ENCODE measurements at regions not wholly inside any gene's neighbourhood (a gene's known extent, or its start where the extent isn't known, plus 50 kb on each side); places are given as distances from the start of the nearest gene placed in this dataset.

DNA sequence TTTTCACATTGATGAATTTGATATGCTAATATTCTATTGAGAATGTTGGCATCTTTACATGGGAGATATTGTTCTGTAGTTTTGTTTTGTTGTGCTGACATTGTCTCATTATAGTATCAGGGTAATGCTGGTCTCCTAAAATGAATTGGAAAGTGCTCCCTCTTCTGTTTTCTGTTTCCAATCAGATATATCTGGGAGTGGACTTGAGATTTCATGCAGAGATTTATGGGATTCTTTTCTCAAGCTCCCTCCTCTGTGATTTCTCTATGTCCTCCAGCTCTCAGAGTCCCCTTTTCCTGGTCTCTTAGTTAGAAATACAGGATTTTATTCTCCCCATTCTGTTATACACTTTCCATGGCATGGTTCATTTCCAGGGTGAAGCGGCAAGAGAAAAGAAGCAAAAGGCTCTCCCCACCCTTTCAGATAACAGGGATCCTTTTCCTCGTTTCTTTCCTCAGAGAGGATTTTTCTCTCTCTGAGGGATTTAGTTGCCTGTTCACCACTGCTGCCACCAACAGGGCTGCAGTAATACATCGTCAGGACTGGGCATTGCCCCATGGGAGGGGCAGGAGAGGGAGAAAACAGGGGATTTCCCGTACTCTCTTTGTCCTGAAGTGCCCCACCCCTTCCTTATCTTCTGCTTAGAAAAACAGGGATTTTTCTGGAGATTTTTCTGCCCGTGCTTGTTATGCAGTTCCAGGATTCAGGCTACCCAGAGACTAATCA, 59.3 kb upstream of the STMND1 start:
- TF ChIP-seq CTCF (IDR thresholded peaks at IDR 0.05): peak in 3 of 4 experiments; percentile 31 to 39 (median 39)
- no peak for TF ChIP-seq POLR2A (IDR thresholded peaks at IDR 0.05)
